H1 (cell line): ENCODE measurements at regions not wholly inside any gene's neighbourhood (a gene's known extent, or its start where the extent isn't known, plus 50 kb on each side); places are given as distances from the start of the nearest gene placed in this dataset.

Source experiments
- CTCF ChIA-PET: fragments of 300-600 bp; sonication (Branson Sonifier 250); formaldehyde crosslinking; loops from one replicate; lab custom pipeline; 2021; ENCODE audit not compliant: partially characterized antibody; lab: Charles Lee
- POLR2A ChIA-PET: fragments of 300-600 bp; sonication (Branson Sonifier 250); formaldehyde crosslinking; loops from one replicate; lab custom pipeline; 2021; ENCODE audit warnings: inconsistent platforms; ENCODE audit not compliant: partially characterized antibody; lab: Charles Lee
- DNase-seq, 2 experiments: peaks; one replicate each; pipeline versions ENCODE4 v3.0.0 to v3.0.0-alpha.2; 2010 to 2022; ENCODE audit warnings: low spot score in 2 of 2, low read depth in 1 of 2, mixed read lengths in 1 of 2
- FAIRE-seq: peaks from 2 replicates; lab custom pipeline; 2011; peaks lifted over from hg19 to GRCh38; lab: Jason Lieb, UNC
- H2AFZ ChIP-seq: 2 replicates; pipeline ENCODE4 v1.8.1; 2012; ENCODE audit warnings: low read length, inconsistent platforms
- H2AK5ac ChIP-seq: 2 replicates; pipeline ENCODE4 v1.6.1; 2013; ENCODE audit warnings: low read depth, low read length
- H2BK120ac ChIP-seq: replicated peaks from 2 replicates; pipeline ENCODE3; 2013; ENCODE audit warnings: low read depth, low read length, inconsistent platforms
- H2BK12ac ChIP-seq: 2 replicates; pipeline ENCODE4 v1.6.1; 2013; ENCODE audit warnings: low read depth, low read length
- H2BK15ac ChIP-seq: 2 replicates; pipeline ENCODE4 v1.6.1; 2013; ENCODE audit warnings: low read length
- H2BK20ac ChIP-seq: 2 replicates; pipeline ENCODE4 v1.6.1; 2013; ENCODE audit warnings: low read length
- H2BK5ac ChIP-seq: 2 replicates; pipeline ENCODE4 v1.6.1; 2013; ENCODE audit warnings: low read depth, low read length
- H3K14ac ChIP-seq: 2 replicates; pipeline ENCODE4 v1.6.1; 2013; ENCODE audit warnings: inconsistent platforms; ENCODE audit not compliant: insufficient read length
- H3K18ac ChIP-seq: 2 replicates; pipeline ENCODE4 v1.6.1; 2013; ENCODE audit warnings: low read length; ENCODE audit errors: extremely low read depth
- H3K23ac ChIP-seq: 2 replicates; pipeline ENCODE4 v1.6.1; 2013; ENCODE audit warnings: inconsistent platforms; ENCODE audit not compliant: insufficient read length
- H3K23me2 ChIP-seq: 2 replicates; pipeline ENCODE4 v1.6.1; 2013; ENCODE audit warnings: low read depth, low read length
- H3K27ac ChIP-seq: 2 replicates; pipeline ENCODE4 v1.6.1; 2011; ENCODE audit warnings: low read depth, low read length, inconsistent platforms
- H3K27me3 ChIP-seq, 4 experiments: replicated peaks in 1 of 4; 1 replicate in 1 of 4; 2 replicates in 3 of 4; pipeline versions ENCODE4 v1.6.1 to v1.8.1; 2011 to 2013; ENCODE audit warnings: low read length in 3 of 4, mild to moderate bottlenecking in 3 of 4, inconsistent platforms in 2 of 4, mixed read lengths in 2 of 4, moderate library complexity in 1 of 4; ENCODE audit not compliant: control insufficient read depth in 3 of 4, insufficient read depth in 3 of 4; ENCODE audit errors: extremely low read depth in 1 of 4
- H3K36me3 ChIP-seq, 4 experiments: 2 replicates each; pipeline versions ENCODE4 v1.6.1 to v1.8.1; 2011 to 2013; ENCODE audit warnings: mild to moderate bottlenecking in 4 of 4, low read length in 3 of 4, moderate library complexity in 2 of 4, control low read depth in 1 of 4, inconsistent platforms in 1 of 4; ENCODE audit not compliant: insufficient read depth in 4 of 4, control insufficient read depth in 2 of 4
- H3K4ac ChIP-seq: replicated peaks from 2 replicates; pipeline ENCODE3; 2013; ENCODE audit warnings: low read length, low read depth, mixed read lengths, inconsistent platforms; ENCODE audit not compliant: insufficient read length
- H3K4me1 ChIP-seq, 4 experiments: replicated peaks in 1 of 4; 1 replicate in 1 of 4; 2 replicates in 3 of 4; pipeline versions ENCODE4 v1.6.1 to v1.8.1; 2011 to 2013; ENCODE audit warnings: low read length in 3 of 4, inconsistent platforms in 2 of 4, mixed read lengths in 1 of 4; ENCODE audit not compliant: insufficient read depth in 4 of 4, control insufficient read depth in 3 of 4
- H3K4me2 ChIP-seq, 2 experiments: 2 replicates each; pipeline versions ENCODE4 v1.6.1 to v1.8.1; 2011 to 2013; ENCODE audit warnings: low read depth in 2 of 2, low read length in 2 of 2, control low read depth in 1 of 2, inconsistent platforms in 1 of 2, mild to moderate bottlenecking in 1 of 2; ENCODE audit not compliant: insufficient read depth in 1 of 2
- H3K4me3 ChIP-seq, 4 experiments: fragments of 200-600, 300-600 bp in 1 of 4; sonication (generic), shearing (Covaris generic), sonication (Bioruptor Twin) in 1 of 4; 2 replicates each; pipeline versions ENCODE4 v1.5.1 to v1.8.1; 2011 to 2016; ENCODE audit warnings: low read length in 4 of 4, low read depth in 3 of 4, control low read depth in 2 of 4, inconsistent platforms in 2 of 4, mild to moderate bottlenecking in 2 of 4, mixed read lengths in 1 of 4, moderate library complexity in 1 of 4; ENCODE audit not compliant: insufficient read depth in 2 of 4; ENCODE audit errors: extremely low read depth in 1 of 4
- H3K56ac ChIP-seq: replicated peaks from 2 replicates; pipeline ENCODE3; 2013; ENCODE audit warnings: low read depth, mild to moderate bottlenecking, mixed read lengths, low read length, inconsistent platforms; ENCODE audit not compliant: insufficient read length
- H3K79me1 ChIP-seq: 2 replicates; pipeline ENCODE4 v1.6.1; 2013; ENCODE audit warnings: low read depth, low read length, control low read depth
- H3K79me2 ChIP-seq, 2 experiments: 2 replicates each; pipeline versions ENCODE4 v1.6.1 to v1.8.1; 2012 to 2013; ENCODE audit warnings: low read length in 2 of 2, mild to moderate bottlenecking in 2 of 2, inconsistent platforms in 1 of 2; ENCODE audit not compliant: insufficient read depth in 2 of 2, control insufficient read depth in 1 of 2
- H3K9ac ChIP-seq, 4 experiments: replicated peaks in 1 of 4; 1 replicate in 1 of 4; 2 replicates in 3 of 4; pipeline versions ENCODE4 v1.6.1 to v1.8.1; 2011 to 2013; ENCODE audit warnings: low read depth in 3 of 4, low read length in 3 of 4, control low read depth in 2 of 4, mild to moderate bottlenecking in 2 of 4, moderate library complexity in 2 of 4, inconsistent platforms in 1 of 4; ENCODE audit errors: extremely low read depth in 1 of 4
- H3K9me3 ChIP-seq, 2 experiments: 2 replicates each; pipeline versions ENCODE4 v1.6.1 to v1.8.1; 2012 to 2013; ENCODE audit warnings: mild to moderate bottlenecking in 2 of 2, moderate library complexity in 2 of 2, control low read depth in 1 of 2, inconsistent platforms in 1 of 2, low read depth in 1 of 2, low read length in 1 of 2, mixed read lengths in 1 of 2; ENCODE audit not compliant: insufficient read depth in 2 of 2
- H4K20me1 ChIP-seq, 2 experiments: replicated peaks in 1 of 2; 2 replicates each; pipeline versions ENCODE3 to v1.8.1; 2011 to 2013; ENCODE audit warnings: inconsistent platforms in 2 of 2, low read length in 2 of 2, mild to moderate bottlenecking in 1 of 2; ENCODE audit not compliant: insufficient read depth in 2 of 2, control insufficient read depth in 1 of 2
- H4K5ac ChIP-seq: 2 replicates; pipeline ENCODE4 v1.6.1; 2013; ENCODE audit warnings: low read length, low read depth, mixed read lengths, inconsistent platforms; ENCODE audit not compliant: insufficient read length
- H4K8ac ChIP-seq: 2 replicates; pipeline ENCODE4 v1.8.0; 2013; ENCODE audit warnings: mild to moderate bottlenecking, moderate library complexity, low read length, inconsistent platforms; ENCODE audit not compliant: insufficient read depth; ENCODE audit errors: extremely low read depth
- H4K91ac ChIP-seq: replicated peaks from 2 replicates; pipeline ENCODE3; 2013; ENCODE audit warnings: low read length, mixed read lengths, inconsistent platforms; ENCODE audit not compliant: insufficient read length
- SP4 ChIP-seq: IDR thresholded peaks from 2 replicates; pipeline ENCODE4 v1.6.1; 2012; ENCODE audit warnings: low read length, inconsistent platforms
- YY1 ChIP-seq: IDR thresholded peaks from 2 replicates; pipeline ENCODE4 v1.6.1; 2011; ENCODE audit warnings: low read depth, mild to moderate bottlenecking, low read length
- WGBS, 2 experiments: shearing (Covaris generic) in 1 of 2; methylation state at CpG; one replicate each; pipeline versions ENCODE4 v1.1.6 to v1.1.7; 2013 to 2015; ENCODE audit warnings: low lambda C conversion rate in 2 of 2, mixed read lengths in 2 of 2, inconsistent platforms in 1 of 2, low coverage in 1 of 2, missing lambda C conversion rate in 1 of 2; ENCODE audit not compliant: insufficient replicate concordance in 2 of 2, insufficient coverage in 1 of 2, insufficient read length in 1 of 2; ENCODE audit errors: extremely low coverage in 1 of 2, missing lambda C conversion rate in 1 of 2; 5-methylcytosine and 5-hydroxymethylcytosine counted together
- TF ChIP-seq, protein P1 (sequence below), 3 experiments: IDR thresholded peaks; 1 replicate in 2 of 3; 2 replicates in 1 of 3; pipeline versions ENCODE4 v1.5.1 to v1.6.1; 2011; ENCODE audit warnings: low read length in 3 of 3, mild to moderate bottlenecking in 3 of 3, inconsistent platforms in 2 of 3, low read depth in 1 of 3, moderate library complexity in 1 of 3; ENCODE audit not compliant: insufficient read depth in 1 of 3; ENCODE audit errors: control extremely low read depth in 1 of 3

GRCh38 chr2:45334205-45334604, 276.9 kb downstream of the SRBD1 start:
- CTCF ChIA-PET, result interaction anchor here (0.5 to 1.4 kb wide), 4 partner anchors 12 to 274 kb away, joined by 3 to 4 read pairs (median 4); no protein-coding TSS in a partner anchor

More at GRCh38 chr2:45334205-45334604, 276.9 kb downstream of the SRBD1 start:
- no peak for FAIRE-seq
- Histone ChIP-seq H3K23ac (no peak overlapping the region), H3K56ac (no peak overlapping the region), H3K79me1 (no peaks in the 10 kb centered on the region), H2AFZ (no peak overlapping the region), H4K5ac (no peak overlapping the region), H3K4me3 (no peak overlapping the region), H3K4me1 (peaks cover 0 to 5% (median 2%) of the 10 kb centered on the region in 4 experiments; a peak in 3 of 7 replicates), H2BK5ac (no peak overlapping the region), H2BK15ac (no peak overlapping the region), H4K91ac (peak overlapping the region; percentile 20), H3K36me3 (no peaks in the 10 kb centered on the region), H3K79me2 (no peaks in the 10 kb centered on the region), H3K9ac (no peak overlapping the region), H2BK12ac (no peak overlapping the region), H3K23me2 (no peaks in the 10 kb centered on the region), H3K4me2 (no peak overlapping the region), H2AK5ac (no peak overlapping the region), H4K20me1 (no peaks in the 10 kb centered on the region), H3K27me3 (no peaks in the 10 kb centered on the region), H3K14ac (no peak overlapping the region), H3K9me3 (no peaks in the 10 kb centered on the region), H3K18ac (no peak overlapping the region), H3K4ac (no peak overlapping the region), H2BK20ac (no peak overlapping the region), H4K8ac (no peak overlapping the region; the same call in 1 of the 2 replicates), H2BK120ac (no peak overlapping the region), H3K27ac (no peak overlapping the region)
- POLR2A ChIA-PET, result no interaction called here
- TF ChIP-seq, protein P1, sequence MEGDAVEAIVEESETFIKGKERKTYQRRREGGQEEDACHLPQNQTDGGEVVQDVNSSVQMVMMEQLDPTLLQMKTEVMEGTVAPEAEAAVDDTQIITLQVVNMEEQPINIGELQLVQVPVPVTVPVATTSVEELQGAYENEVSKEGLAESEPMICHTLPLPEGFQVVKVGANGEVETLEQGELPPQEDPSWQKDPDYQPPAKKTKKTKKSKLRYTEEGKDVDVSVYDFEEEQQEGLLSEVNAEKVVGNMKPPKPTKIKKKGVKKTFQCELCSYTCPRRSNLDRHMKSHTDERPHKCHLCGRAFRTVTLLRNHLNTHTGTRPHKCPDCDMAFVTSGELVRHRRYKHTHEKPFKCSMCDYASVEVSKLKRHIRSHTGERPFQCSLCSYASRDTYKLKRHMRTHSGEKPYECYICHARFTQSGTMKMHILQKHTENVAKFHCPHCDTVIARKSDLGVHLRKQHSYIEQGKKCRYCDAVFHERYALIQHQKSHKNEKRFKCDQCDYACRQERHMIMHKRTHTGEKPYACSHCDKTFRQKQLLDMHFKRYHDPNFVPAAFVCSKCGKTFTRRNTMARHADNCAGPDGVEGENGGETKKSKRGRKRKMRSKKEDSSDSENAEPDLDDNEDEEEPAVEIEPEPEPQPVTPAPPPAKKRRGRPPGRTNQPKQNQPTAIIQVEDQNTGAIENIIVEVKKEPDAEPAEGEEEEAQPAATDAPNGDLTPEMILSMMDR (IDR thresholded peaks at IDR 0.05; ENCODE audit: control extremely low read depth in 1 of 3, insufficient read depth in 1 of 3, low read depth in 1 of 3, low read length in 3 of 3), result no peak
- TF ChIP-seq YY1 (no peak), SP4 (no peak)
- no peak for DNase-seq
- WGBS, 2 experiments, result 92% methylated on average over 12 of the region's 17 CpGs; no CpG with 5 or more reads in 1 of the 2 experiments
